ENCODE measurements at regions not wholly inside any gene's neighbourhood (a gene's known extent, or its start where the extent isn't known, plus 50 kb on each side); places are given as distances from the start of the nearest gene placed in this dataset.
"Not testable (repeated sequence)": the region's sequence is repeated elsewhere in the genome, so short reads cannot be mapped to it uniquely, and the experiment has no call there.

DNA sequence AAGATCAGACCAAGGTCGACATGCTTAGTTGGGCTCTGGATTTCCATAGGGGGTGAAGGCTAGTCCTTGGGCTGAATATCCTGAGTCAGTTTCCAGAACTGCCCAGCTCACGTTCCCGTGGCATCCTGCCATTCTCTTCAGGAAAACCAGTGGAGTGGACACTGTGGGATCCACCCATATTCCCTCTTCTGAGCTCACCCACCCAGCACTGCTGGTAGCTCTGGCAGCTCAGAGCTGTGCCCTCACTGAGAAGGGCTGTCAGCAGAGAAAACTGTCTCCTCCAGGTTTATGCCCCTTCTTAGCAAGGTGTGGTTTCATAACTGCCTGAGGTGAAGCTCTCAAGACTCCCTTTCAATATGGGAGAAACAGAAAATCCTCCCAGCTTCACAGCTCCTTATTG lies 111.7 kb downstream of the GGTLC2 start:
- peak overlapping the region; percentile 78 for H3K27ac ChIP-seq (ENCODE audit: low read length)
- ChIA-PET POLR2A (no interaction called here), CTCF (interaction anchor here (0.8 to 1.4 kb wide), 5 partner anchors 11 to 121 kb away, joined by 3 to 4 read pairs (median 3); no protein-coding TSS in a partner anchor)
- ATAC-seq (replicated peaks in 1 of 4): no peak
- peak overlapping the region in 1 of 3 donors; percentile 28 for H3K4me3 Mint-ChIP-seq
- no peaks in the 10 kb centered on the region for H3K9me3 ChIP-seq
- DNase-seq: no peak
- H3K27me3 ChIP-seq (replicated peaks in 1 of 2; ENCODE audit: control insufficient read depth in 2 of 2, extremely low read depth in 1 of 2, insufficient read depth in 2 of 2, low read length in 1 of 2): no peaks in the 10 kb centered on the region
- peak overlapping the region; percentile 80 to 87 for H3K27ac Mint-ChIP-seq
- no peaks in the 10 kb centered on the region for H3K27me3 Mint-ChIP-seq
- WGBS (ENCODE audit: insufficient coverage): 90% methylated on average over 3 of the region's 3 CpGs
- no peak overlapping the region for H3K4me3 ChIP-seq (ENCODE audit: control insufficient read depth in 1 of 2, extremely low read depth in 1 of 2, low read length in 1 of 2)
- H3K36me3 ChIP-seq (ENCODE audit: control insufficient read depth in 2 of 2, extremely low read depth in 1 of 2, insufficient read depth in 1 of 2, low read length in 1 of 2): no peaks in the 10 kb centered on the region
- H3K4me1 Mint-ChIP-seq: peaks cover 38 to 74% (median 47%) of the 10 kb centered on the region in 3 donors
- H3K4me1 ChIP-seq (ENCODE audit: control insufficient read depth in 1 of 2, extremely low read depth in 1 of 2, insufficient read depth in 2 of 2, low read length in 2 of 2): peaks cover 3 to 66% of the 10 kb centered on the region in 2 experiments
- H3K9me3 Mint-ChIP-seq: no peaks in the 10 kb centered on the region
- no peaks in the 10 kb centered on the region for H3K36me3 Mint-ChIP-seq

- peak overlapping the region; percentile 80 to 87 for H3K27ac Mint-ChIP-seq
- POLR2A ChIA-PET; H3K36me3 ChIP-seq (ENCODE audit: control insufficient read depth in 2 of 2, extremely low read depth in 1 of 2, insufficient read depth in 1 of 2, low read length in 1 of 2); H3K36me3 Mint-ChIP-seq; H3K27me3 Mint-ChIP-seq; H3K27me3 ChIP-seq (replicated peaks in 1 of 2; ENCODE audit: control insufficient read depth in 2 of 2, extremely low read depth in 1 of 2, insufficient read depth in 2 of 2, low read length in 1 of 2); H3K9me3 ChIP-seq; H3K4me3 ChIP-seq (ENCODE audit: control insufficient read depth in 1 of 2, extremely low read depth in 1 of 2, low read length in 1 of 2); H3K9me3 Mint-ChIP-seq: not testable (repeated sequence)
- CTCF ChIA-PET: interaction anchor here (0.8 to 1.4 kb wide), 5 partner anchors 11 to 121 kb away, joined by 3 to 4 read pairs (median 3); no protein-coding TSS in a partner anchor
- Histone ChIP-seq H3K27ac (ENCODE audit: low read length) (peak overlapping the region; percentile 78), H3K4me1 (ENCODE audit: control insufficient read depth in 1 of 2, extremely low read depth in 1 of 2, insufficient read depth in 2 of 2, low read length in 2 of 2) (peaks cover 3 to 67% of the 10 kb centered on the region in 2 experiments)
- ATAC-seq (replicated peaks in 1 of 4) (peak in 2 of 4 experiments; percentile 25 to 40), DNase-seq (peak in 1 of 35 experiments; percentile 26)
- peak overlapping the region in 1 of 3 donors; percentile 28 for H3K4me3 Mint-ChIP-seq
- WGBS (ENCODE audit: insufficient coverage): 60% methylated on average over 2 of the region's 3 CpGs
- H3K4me1 Mint-ChIP-seq: peaks cover 38 to 74% (median 48%) of the 10 kb centered on the region in 3 donors
These were observed 112.3 kb downstream of the GGTLC2 start for GRCh38 chr22:22756551-22757201.

DNA sequence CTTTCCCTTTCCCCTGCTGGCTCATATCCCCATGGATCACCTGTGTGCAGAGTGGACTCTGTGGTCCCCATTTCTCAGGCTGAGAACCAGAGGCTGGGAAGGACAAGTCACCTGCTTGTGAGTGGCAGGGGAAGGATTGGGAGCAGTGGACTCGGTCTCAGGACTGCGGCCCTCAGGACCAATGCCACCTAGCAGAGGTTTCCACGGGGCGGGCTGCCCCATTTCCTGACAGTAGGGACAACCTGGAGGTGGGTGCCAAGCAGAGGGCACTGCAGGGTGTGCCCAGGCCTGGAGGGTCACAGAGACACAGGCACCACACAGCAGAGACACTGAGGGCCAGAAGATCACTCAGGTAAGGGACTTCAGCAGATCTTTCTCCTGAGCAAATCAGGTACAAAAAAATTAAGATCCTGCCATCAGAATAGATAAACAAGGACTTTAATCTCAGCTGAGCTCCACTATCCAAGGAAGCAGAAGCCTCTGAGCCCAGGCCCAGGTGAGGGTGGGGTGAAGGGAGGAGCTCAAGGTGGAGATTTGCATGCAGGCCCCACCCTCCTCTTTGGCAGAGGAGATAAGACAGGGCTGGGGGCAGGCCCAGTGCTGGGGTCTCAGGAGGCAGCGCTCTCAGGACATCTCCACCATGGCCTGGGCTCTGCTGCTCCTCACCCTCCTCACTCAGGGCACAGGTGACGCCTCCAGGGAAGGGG lies 113.8 kb downstream of the GGTLC2 start:
- Histone ChIP-seq H3K27ac (ENCODE audit: low read length) (peak overlapping the region; percentile 60), H3K4me3 (ENCODE audit: control insufficient read depth in 1 of 2, extremely low read depth in 1 of 2, low read length in 1 of 2) (peak overlapping the region in 1 of 2 donors; percentile 17), H3K4me1 (ENCODE audit: control insufficient read depth in 1 of 2, extremely low read depth in 1 of 2, insufficient read depth in 2 of 2, low read length in 2 of 2) (peaks cover 2 to 73% of the 10 kb centered on the region in 2 experiments)
- CTCF ChIA-PET: interaction anchor here in 1 of 2 donors (1.1 kb wide), 1 partner anchor 64 kb away, joined by 3 read pairs; no protein-coding TSS in a partner anchor
- H3K36me3 Mint-ChIP-seq; H3K9me3 Mint-ChIP-seq; ATAC-seq (replicated peaks in 1 of 4); H3K27me3 Mint-ChIP-seq; H3K27me3 ChIP-seq (replicated peaks in 1 of 2; ENCODE audit: control insufficient read depth in 2 of 2, extremely low read depth in 1 of 2, insufficient read depth in 2 of 2, low read length in 1 of 2); H3K36me3 ChIP-seq (ENCODE audit: control insufficient read depth in 2 of 2, extremely low read depth in 1 of 2, insufficient read depth in 1 of 2, low read length in 1 of 2); POLR2A ChIA-PET; H3K9me3 ChIP-seq: not testable (repeated sequence)
- Mint-ChIP-seq H3K4me3 (peak overlapping the region in 2 of 3 donors; percentile 21 to 22), H3K4me1 (peaks cover 24 to 60% (median 41%) of the 10 kb centered on the region in 3 donors), H3K27ac (peak overlapping the region; percentile 75 to 80)
- 56% methylated on average over 4 of the region's 6 CpGs for WGBS (ENCODE audit: insufficient coverage)
- peak in 1 of 35 experiments; percentile 25 for DNase-seq

DNA sequence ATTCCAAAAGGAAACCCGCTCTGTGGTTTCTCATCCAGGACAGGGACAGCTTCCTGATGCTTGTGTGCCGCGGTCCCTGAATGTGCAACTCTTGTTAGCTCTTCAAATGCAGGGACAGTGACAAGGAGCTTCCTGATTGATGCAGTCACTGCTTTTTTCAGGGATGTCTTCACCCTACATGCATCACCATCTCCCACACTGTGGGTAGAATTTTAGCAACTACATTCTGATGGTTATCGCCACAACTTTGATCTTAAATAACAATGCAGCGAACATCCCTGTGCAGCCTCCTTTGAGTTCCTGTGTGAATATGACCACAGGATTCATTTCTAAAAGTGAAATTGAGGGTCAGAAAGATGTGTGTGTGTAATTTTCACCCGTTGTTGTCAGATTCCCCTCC lies 115.0 kb downstream of the GGTLC2 start:
- Mint-ChIP-seq H3K27ac (peak overlapping the region; percentile 75 to 78), H3K9me3 (no peaks in the 10 kb centered on the region), H3K4me3 (peak overlapping the region; percentile 39 to 54 (median 54)), H3K36me3 (no peaks in the 10 kb centered on the region), H3K27me3 (no peaks in the 10 kb centered on the region), H3K4me1 (peaks cover 13 to 53% (median 31%) of the 10 kb centered on the region in 3 donors)
- Histone ChIP-seq H3K9me3 (no peaks in the 10 kb centered on the region), H3K4me1 (ENCODE audit: control insufficient read depth in 1 of 2, extremely low read depth in 1 of 2, insufficient read depth in 2 of 2, low read length in 2 of 2) (peaks cover 0 to 70% of the 10 kb centered on the region in 2 experiments), H3K27me3 (replicated peaks in 1 of 2; ENCODE audit: control insufficient read depth in 2 of 2, extremely low read depth in 1 of 2, insufficient read depth in 2 of 2, low read length in 1 of 2) (no peaks in the 10 kb centered on the region), H3K27ac (ENCODE audit: low read length) (peak overlapping the region; percentile 27), H3K4me3 (ENCODE audit: control insufficient read depth in 1 of 2, extremely low read depth in 1 of 2, low read length in 1 of 2) (peak overlapping the region in 1 of 2 donors; percentile 10), H3K36me3 (ENCODE audit: control insufficient read depth in 2 of 2, extremely low read depth in 1 of 2, insufficient read depth in 1 of 2, low read length in 1 of 2) (peaks cover 0 to 3% of the 10 kb centered on the region in 2 donors)
- ChIA-PET POLR2A (no interaction called here), CTCF (interaction anchor here in 1 of 2 donors (1.6 kb wide), 1 partner anchor 29 kb away, joined by 3 read pairs; no protein-coding TSS in a partner anchor)
- WGBS (ENCODE audit: insufficient coverage): 36% methylated on average over 4 of the region's 6 CpGs
- DNase-seq: peak in 1 of 35 experiments; percentile 54
- ATAC-seq (replicated peaks in 1 of 4): peak in 1 of 4 experiments; percentile 38

- peaks cover 0 to 3% of the 10 kb centered on the region in 2 donors for H3K36me3 ChIP-seq (ENCODE audit: control insufficient read depth in 2 of 2, extremely low read depth in 1 of 2, insufficient read depth in 1 of 2, low read length in 1 of 2)
- POLR2A ChIA-PET: no interaction called here
- no peak overlapping the region for H3K4me3 ChIP-seq (ENCODE audit: control insufficient read depth in 1 of 2, extremely low read depth in 1 of 2, low read length in 1 of 2)
- H3K4me1 ChIP-seq (ENCODE audit: control insufficient read depth in 1 of 2, extremely low read depth in 1 of 2, insufficient read depth in 2 of 2, low read length in 2 of 2): peaks cover 0 to 67% of the 10 kb centered on the region in 2 experiments
- peak overlapping the region; percentile 27 for H3K27ac ChIP-seq (ENCODE audit: low read length)
- WGBS (ENCODE audit: insufficient coverage): no CpG with 5 or more reads among the region's 7 CpGs
- Mint-ChIP-seq H3K27me3 (peaks cover 0 to 1% of the 10 kb centered on the region in 2 donors), H3K9me3 (no peaks in the 10 kb centered on the region), H3K27ac (peak overlapping the region; percentile 75 to 78), H3K4me3 (peak overlapping the region in 1 of 3 donors; percentile 54), H3K4me1 (peaks cover 12 to 49% (median 31%) of the 10 kb centered on the region in 3 donors), H3K36me3 (no peaks in the 10 kb centered on the region)
- DNase-seq (no peak), ATAC-seq (replicated peaks in 1 of 4) (no peak)
- no peaks in the 10 kb centered on the region for H3K27me3 ChIP-seq (replicated peaks in 1 of 2; ENCODE audit: control insufficient read depth in 2 of 2, extremely low read depth in 1 of 2, insufficient read depth in 2 of 2, low read length in 1 of 2)
- H3K9me3 ChIP-seq: no peaks in the 10 kb centered on the region
- CTCF ChIA-PET: interaction anchor here in 1 of 2 donors (1.6 kb wide), 1 partner anchor 28 kb away, joined by 3 read pairs; no protein-coding TSS in a partner anchor
These were observed 115.6 kb downstream of the GGTLC2 start for GRCh38 chr22:22759889-22760546.

- no peaks in the 10 kb centered on the region for H3K9me3 Mint-ChIP-seq
- ATAC-seq (replicated peaks in 1 of 4) (no peak), DNase-seq (no peak)
- no peaks in the 10 kb centered on the region for H3K36me3 Mint-ChIP-seq
- POLR2A ChIA-PET: no interaction called here
- Histone ChIP-seq H3K9me3 (no peaks in the 10 kb centered on the region), H3K27me3 (replicated peaks in 1 of 2; ENCODE audit: control insufficient read depth in 2 of 2, extremely low read depth in 1 of 2, insufficient read depth in 2 of 2, low read length in 1 of 2) (no peaks in the 10 kb centered on the region), H3K27ac (ENCODE audit: low read length) (no peak overlapping the region), H3K36me3 (ENCODE audit: control insufficient read depth in 2 of 2, extremely low read depth in 1 of 2, insufficient read depth in 1 of 2, low read length in 1 of 2) (peaks cover 0 to 3% of the 10 kb centered on the region in 2 donors), H3K4me1 (ENCODE audit: control insufficient read depth in 1 of 2, extremely low read depth in 1 of 2, insufficient read depth in 2 of 2, low read length in 2 of 2) (peaks cover 0 to 51% of the 10 kb centered on the region in 2 experiments), H3K4me3 (ENCODE audit: control insufficient read depth in 1 of 2, extremely low read depth in 1 of 2, low read length in 1 of 2) (no peak overlapping the region)
- H3K27ac Mint-ChIP-seq: peak overlapping the region in 1 of 2 donors; percentile 8
- no peak overlapping the region for H3K4me3 Mint-ChIP-seq
- CTCF ChIA-PET: no interaction called here
- peaks cover 3 to 4% of the 10 kb centered on the region in 2 donors for H3K27me3 Mint-ChIP-seq
- peaks cover 8 to 36% (median 21%) of the 10 kb centered on the region in 3 donors for H3K4me1 Mint-ChIP-seq
- WGBS (ENCODE audit: insufficient coverage): no CpG with 5 or more reads among the region's 1 CpG
These were observed 117.2 kb downstream of the GGTLC2 start for GRCh38 chr22:22761606-22761962.
